ENCODE measurements at regions not wholly inside any gene's neighbourhood (a gene's known extent, or its start where the extent isn't known, plus 50 kb on each side); places are given as distances from the start of the nearest gene placed in this dataset.
A peak's percentile ranks its signal among the peaks of the same experiment; 100 is the strongest.

DNA sequence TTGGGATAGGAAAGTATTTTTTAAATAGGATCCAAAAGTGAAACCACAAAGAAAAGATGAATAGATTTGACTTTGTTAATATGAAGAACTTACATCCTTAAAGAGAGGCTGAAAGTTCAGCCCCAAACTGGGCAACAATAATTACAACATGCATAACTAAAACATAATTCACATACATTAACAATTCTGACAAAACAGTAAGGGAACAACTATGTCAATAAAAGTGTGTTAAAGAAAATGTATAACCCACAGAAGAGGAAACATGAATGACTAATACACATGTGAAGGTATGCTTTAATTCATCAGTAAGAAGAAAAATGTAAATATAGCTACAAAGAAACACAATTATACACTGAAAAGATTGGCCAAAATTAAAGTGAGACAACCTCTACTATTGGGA lies 1597.6 kb upstream of the MIR17HG start:
- DNase-seq, result no peak

DNA sequence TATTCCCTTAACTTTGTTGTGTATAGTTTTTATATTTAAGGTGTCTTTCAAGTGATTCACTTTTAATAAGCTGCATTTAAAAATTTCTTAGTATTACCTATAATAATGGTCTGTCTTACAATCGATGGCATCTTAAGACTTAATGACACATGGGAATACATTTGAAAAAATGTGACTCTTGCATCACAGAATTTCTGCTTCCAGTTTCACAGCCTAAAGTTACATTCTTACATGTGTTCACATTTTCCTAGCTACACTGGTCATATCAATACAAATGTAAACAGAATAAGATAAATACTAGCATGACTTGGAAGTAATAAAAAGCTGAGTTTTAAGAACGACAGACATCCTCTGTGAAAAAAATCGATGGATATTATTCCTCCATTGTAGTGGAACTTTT lies 1597.1 kb upstream of the MIR17HG start:
- no peak for DNase-seq

DNA sequence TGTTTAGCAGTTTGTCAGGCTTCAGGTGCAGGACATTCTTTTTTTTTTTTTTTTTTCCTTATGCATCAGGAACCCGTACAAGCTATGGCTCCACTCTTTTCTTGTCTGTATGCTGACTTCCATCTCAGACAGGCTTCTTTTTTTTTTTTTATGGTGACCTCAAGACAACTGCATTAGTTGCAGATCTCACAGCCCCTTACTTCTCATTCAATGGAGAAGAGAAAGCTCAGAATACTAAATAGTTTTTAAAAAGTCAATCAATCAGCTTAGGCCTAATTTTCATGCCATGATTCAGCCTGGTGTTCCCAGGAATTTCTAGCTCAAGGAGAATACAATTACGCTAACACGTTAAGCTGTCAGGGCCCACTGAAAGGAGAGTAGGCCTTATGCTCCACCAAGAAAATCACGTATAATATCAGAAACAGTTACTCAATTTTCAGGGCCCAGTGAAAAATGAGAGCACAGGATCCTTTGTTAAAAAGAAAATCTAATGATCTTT lies 1596.0 kb upstream of the MIR17HG start:
- no peak for DNase-seq

DNA sequence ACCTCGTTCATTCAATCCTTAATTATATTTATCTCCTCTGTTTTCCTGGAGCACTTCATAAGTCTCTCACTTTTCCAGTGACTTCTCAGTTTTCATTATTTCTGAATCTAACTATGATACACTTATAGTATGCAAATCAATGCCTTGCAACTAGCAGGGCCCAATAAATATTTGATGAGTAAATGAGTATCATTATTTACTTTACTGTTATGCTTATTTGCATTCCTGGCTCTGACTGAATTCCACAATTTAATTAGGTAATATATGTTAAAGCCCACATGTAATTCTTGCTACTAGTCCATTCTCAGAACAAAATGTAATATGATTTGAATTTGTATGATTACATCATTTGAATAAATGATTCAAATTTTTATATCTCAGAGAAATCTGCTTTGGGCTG lies 1595.1 kb upstream of the MIR17HG start:
- DNase-seq, result no peak

DNA sequence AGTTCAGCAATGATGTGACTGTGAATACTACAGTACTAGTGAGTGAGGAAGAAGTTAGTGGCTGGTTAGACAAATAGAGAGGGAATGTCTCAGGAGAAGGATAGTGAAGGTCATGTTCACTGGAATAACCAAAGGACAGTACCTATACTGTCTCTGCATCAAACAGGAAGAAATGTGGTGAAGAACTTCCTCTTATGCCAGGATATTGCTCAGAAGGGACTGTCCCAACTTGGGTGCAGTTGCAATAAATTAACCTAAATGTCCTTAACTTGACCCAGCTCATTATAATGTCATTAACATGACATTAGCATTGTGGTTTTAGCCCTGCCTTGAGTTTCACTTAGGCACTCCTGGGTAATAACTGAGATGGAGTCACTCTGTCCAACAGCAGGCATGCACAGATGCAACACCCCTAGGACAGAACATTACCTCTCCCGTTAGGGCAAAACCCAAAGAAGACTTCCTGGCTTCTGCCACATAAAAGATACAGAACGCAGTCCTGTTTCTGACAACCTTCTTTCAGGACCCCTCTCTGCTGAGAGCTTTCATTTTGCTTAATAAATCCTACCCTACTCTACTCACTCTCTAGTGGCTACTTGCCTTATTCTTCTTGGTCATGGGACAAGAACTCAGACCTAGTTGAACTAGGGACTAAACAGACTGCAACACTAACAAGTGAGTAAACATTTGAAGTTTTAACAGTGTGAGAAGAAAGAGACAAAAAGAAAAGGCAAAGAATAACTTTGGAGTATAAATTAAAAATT lies 1591.6 kb upstream of the MIR17HG start:
- DNase-seq, result no peak

DNA sequence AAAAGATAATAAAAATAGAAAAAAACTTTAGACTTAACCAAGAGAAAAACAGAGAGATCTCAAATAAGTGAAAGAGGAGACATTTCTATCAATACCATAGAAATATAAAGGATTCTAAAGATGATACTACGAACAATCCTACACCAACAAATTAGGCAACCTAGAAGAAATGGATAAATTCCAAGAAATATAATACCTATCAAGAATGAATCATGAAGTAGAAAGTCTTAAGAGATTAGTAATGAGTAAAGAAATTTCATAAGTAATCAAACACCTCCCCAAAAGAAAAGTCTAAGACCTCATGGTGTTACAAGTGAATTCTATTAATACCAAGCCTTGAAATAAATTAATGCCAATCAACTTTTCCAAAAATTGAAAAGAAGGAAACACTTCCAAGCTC lies 1584.5 kb upstream of the MIR17HG start:
- no peak for DNase-seq

DNA sequence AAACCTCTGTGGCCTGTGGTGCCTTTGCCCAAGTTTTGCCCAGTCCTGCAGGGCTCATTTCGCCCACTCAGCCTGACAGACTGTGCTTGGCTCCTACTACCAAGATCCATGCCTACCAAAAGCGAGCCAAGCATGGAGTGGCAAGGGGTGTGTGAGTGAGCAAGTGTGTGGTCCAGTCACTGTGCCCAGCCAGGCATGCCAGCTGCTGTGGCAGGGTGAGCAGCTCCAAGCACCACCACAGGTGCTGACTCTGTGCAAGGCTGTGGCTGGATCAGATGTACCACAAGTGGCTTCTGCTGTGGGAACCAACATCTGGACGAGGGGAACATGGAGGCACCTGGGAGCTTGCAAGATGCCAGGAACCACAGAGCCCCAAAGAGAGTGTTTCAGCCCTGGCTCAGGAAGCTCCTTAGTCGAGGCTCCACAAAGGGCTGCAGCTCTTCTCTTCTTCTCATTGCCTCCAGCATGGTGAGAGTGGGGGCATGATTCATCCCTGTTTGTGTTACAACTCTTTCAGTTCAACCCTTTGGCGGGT lies 1564.2 kb upstream of the MIR17HG start:
- no peak for DNase-seq

DNA sequence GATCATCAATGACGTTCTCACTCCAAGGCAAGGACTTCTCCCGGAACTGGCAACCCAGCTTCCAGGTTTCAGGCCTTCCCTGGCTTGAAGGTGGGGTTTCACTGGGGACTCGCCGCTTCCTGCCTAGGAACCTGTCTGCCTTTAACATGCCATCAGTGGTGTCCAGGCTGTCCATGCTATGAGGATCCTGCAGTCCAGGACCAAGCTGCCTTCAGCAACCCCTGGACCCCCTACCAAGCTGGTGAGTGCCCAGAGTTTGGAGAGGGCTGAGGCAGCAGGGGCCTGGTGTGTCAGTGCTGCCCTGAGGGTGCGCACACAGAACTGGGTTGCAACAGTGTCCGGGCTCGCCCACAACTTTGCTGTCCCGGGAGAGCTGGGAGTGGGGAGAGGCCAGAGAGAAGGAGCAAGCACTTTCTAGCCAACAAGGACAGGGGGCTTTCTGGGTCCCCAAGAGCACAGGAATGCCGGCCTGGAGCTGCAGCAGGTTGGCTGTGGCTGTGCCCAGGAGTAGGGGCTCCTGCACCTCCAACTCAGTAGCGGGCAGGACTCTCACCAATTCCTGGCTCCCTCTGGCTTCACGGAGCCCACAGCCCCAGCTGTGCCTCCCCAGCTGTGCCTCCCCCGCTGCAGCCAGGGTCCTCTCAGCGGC lies 1563.2 kb upstream of the MIR17HG start:
- no peak for DNase-seq

DNA sequence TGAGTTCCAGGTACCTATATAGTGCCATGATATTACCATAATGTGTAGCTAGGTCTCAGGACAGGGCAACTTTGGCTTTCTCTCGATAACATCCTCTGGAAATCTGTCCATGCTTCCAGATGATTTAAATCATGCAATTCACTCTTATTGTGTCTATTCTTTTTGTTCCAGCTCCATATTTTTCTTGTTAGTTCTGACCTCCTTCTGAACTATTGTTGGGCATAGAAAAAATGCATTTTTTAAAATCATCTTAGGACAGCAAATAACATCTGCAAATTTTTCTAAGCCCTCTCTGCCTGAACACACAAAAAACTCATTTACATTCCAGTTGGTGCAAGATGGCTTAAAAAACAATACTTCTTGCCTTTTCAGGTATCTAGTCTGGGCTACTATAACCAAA lies 1561.0 kb upstream of the MIR17HG start:
- no peak for DNase-seq

DNA sequence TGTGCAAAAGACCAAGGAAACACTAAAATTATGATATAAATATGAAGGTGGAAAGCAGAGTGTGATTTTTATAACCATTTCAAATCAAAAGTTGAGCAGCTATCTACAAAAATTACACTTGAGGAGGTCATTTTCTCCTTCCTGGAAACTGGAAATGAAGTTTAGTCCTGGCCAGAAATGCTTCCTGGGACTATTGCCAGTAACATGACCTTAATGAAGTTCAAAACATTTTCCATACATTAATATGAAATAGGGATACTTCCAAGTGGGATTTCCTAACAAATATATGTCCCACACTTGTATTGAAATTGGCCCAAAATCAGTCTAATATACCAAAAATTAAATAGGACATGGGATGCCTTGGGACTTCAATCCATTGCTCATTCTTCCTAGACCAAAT lies 1556.8 kb upstream of the MIR17HG start:
- no peak for DNase-seq

DNA sequence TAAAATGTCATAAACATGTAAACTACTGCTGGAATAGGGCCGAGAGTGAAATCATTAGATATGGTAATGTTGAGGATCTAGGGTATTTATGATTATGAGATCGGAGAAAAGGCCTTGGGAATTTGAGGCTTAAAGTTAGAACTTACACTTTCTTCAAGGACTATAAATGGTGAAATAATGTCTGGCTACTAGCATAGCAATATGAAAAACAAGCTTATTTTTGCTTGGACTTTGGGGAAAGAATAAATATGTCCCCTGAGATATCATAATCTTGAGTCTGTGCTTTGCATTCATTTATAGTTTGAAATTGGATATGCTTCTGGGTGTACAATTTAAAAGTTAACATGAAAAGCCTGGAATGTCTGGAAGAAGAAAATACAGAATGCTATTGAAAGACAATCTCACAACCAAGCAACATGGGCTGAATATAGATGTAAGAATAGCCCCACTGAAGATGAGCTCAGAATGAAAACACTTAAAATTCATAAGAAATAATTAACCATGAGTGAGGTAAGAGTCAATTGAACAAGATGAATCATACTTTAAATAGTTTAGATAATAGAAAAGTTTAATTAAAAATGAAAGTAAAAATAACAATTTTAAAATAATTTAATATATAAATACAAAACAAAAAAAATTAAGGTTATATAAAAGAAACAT lies 1555.4 kb upstream of the MIR17HG start:
- no peak for DNase-seq

DNA sequence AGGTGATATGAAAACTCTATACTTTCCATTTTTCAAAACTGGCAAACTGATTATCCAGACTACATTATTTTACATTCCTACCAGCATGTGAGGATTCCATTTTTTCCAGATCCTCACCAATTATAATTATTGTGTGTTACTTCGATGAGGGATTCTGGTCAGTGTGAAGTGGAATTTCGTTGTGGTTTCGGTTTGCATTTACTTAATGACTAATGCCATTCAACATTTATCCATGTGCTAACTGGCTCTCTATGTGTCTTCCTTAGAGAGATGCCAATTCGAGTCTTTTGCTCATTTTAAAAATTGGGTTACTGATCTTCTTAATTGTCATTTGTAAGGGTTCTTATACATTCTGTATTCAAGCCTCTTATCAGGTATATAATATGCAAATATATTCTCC lies 1551.3 kb upstream of the MIR17HG start:
- no peak for DNase-seq

DNA sequence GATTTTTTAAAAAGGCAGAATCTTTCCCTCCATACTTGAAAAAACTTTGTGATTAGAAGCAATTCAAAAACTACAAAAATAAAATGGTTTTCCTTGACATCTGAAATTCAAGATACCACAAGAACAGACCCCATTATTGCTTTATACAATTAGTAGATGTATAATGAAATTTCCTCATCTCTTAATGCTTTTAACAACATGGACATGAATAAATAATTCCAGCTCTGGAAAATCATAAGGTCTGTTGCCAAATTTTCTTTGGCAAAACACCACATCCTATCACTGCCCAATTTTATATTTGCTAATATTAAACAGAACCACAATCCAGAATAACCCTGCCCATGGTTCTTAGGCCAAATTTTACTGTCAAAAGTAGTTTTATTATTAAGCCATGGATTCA lies 1543.6 kb upstream of the MIR17HG start:
- no peak for DNase-seq

DNA sequence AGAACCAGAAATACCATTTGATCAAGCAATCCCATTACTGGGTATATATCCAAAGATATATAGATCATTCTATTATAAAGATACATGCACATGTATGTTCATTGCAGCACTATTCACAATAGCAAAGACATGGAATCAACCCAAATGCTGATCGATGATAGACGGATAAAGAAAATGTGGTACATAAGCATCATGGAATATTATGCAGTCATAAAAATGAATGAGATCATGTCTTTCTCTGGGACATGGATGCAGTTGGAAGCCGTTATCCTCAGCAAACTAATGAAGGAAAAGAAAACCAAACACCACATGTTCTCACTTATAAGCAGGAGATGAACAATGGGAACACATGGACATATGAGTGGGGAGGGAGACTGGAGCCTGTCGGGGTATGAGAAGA lies 1540.9 kb upstream of the MIR17HG start:
- no peak for DNase-seq

DNA sequence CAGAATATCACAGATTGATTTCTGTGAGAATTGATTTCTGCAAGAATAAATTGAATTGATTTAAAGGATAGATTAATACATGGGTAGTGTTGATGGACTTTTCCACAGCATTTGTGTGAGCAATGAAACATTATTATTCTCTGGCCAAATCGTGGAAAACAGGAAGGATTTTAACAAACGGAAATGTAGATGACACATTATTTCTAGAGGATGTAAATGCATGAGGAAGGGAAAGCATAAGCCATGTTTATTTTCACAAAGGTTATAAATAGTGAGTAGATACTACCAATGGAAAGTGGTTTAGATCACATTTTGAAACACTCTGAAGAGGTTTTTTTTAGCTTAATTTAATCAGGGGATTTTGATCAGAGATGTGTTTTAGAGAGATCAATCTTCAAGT lies 1534.6 kb upstream of the MIR17HG start:
- no peak for DNase-seq

DNA sequence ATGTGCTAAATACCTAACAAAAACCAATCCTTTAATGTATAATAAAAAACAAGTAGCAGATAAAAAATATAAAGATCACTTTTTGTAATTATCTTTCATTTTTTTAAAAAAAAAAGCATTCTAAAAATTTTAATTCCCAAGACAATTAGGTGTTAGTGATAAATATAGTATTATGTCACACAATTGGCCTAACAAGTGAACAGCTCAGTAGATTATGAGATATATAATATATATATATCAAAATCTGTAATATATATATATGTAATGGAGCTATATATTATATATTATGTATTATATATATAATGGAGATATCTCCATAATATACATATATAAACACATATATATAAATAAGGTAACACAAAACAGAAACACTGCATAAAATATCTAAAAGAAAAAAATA lies 1531.1 kb upstream of the MIR17HG start:
- no peak for DNase-seq

DNA sequence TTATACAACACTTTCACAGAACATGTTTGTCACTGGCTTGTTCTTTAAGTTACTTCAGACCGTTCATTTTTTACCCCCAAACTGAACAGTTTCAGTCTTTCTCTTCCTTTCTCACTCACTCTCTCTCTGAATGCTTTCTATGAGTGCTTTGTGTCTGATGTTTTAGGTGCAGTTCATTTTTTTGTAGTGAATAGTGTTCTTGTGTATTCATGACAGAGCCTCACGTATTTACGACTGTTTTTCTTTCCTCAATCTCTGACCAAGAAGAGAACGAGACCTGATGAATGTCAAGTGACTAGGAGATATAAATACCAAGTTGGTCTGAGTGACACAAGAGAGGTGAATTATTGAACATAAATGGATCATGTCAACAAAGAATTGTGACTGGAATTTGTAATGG lies 1525.0 kb upstream of the MIR17HG start:
- DNase-seq, result no peak

DNA sequence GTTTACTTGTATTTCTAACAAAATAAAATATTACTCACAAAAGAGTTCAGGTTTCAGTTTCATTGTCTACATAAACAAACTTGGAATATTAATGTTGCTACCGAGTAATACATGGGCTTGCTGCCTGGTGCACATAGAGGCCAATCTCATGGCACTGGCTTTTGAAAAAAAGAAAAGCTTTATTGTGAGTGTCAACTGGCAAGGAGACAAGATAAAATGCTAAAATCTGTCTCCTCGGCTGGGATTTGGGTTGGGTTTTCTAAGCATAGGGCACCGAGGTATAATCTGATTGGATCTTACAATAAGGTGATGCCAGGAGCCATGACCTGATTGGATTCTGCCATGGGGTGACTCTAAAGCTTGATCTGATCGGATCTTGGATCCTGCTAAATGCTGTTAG lies 1519.9 kb upstream of the MIR17HG start:
- no peak for DNase-seq

DNA sequence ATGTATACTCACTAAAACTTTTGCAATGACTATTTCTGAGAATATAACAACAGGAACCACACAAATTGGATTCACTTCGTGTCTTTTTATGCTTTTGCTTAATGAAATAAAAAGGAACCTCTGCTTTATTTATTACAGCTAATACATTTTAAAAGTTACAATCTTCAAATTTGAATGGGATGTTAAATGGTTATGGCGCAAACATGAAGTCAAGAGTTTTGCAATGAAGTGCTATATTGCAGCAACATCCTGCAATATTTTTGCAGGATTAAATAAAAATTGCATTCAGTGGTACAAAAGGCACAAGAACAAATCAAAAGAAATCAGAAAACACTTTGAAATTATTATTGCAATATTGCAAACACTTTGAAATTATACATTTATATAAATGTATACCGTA lies 1519.0 kb upstream of the MIR17HG start:
- DNase-seq, result no peak

DNA sequence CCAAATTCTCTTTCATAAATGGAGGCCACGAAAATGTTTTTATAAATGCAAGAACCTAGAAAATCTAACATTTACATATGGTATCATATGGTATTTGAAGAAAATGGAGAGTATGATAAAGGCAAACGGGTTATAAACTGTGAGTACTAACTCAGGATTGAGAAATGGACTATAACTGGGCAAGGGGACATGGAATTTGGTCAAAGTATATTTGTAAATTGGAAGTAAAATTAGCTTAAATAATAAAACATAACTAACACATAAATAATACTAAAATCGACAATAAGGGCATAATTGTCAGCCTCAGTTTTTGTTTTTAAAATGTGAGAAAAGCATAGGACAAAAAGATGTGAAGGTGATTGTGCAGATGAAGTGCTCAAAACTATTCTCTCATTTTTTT lies 1516.3 kb upstream of the MIR17HG start:
- no peak for DNase-seq

DNA sequence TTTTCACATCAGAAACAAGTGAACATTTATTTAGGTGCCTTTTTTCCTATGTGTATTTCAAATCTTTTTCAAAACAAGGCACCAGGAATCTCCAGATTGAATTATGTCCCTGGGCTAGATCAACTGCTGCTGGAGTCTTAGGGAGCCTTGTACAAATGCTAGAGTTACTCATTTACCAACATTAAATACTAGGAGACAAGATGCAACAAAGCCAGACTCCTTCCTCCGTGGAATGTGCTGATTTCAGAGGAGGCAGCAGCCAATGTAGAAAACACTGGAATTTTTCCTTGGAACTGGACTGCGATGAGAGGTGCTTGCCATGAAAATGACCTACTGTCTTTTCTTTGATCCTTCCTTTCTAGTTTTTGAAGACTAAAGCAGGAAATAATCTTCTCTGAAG lies 1514.7 kb upstream of the MIR17HG start:
- peak; percentile 3 for DNase-seq

DNA sequence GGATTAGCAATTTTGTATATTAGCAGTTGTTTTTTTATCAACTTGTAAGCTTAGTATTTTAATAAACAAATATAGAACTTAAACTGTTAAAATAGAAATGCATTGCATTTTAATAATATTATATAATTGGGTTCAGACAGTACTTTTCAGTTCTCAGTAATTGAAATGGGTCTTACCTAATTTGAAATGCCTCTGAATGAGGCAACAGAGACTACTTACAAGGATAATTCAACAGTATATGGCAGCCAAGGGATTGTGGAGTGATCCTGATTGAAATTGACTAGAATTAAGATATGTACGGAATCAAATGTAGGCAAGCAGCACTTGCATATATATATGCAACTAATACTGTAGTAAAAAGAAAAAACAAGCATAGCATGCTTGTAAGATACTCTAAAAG lies 1503.9 kb upstream of the MIR17HG start:
- no peak for DNase-seq

DNA sequence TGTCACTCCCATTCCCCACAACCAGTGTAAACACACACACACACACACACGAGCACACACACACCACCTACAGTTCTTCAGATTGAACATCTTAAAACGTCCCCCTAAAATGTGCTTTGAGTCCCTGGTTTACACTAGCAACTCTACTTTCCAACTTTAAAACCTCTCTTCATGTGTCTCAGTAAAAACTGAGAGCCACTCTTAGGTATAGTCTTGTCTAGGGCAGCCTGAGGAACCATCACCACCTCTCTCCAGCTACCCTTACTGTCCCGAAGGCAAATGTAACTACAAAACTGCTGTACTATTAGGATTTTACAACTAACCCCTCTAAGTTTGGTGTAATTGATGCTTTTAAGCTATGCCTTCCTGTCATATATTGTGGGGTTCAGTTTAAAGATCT lies 1501.6 kb upstream of the MIR17HG start:
- no peak for DNase-seq
